ENCODE measurements at regions not wholly inside any gene's neighbourhood (a gene's known extent, or its start where the extent isn't known, plus 50 kb on each side); places are given as distances from the start of the nearest gene placed in this dataset.
"Not testable (repeated sequence)": the region's sequence is repeated elsewhere in the genome, so short reads cannot be mapped to it uniquely, and the experiment has no call there.

GRCh38 chr1:178651742-178652141, 73.3 kb upstream of the RALGPS2 start:
- in situ Hi-C loops (cut with HindIII; ENCODE audit: low pct_unique_long_range_greater_than_20kb, low sequenced_read_pairs): no loop called here
- no peak for DNase-seq (ENCODE audit: low read depth, low spot score)

DNA sequence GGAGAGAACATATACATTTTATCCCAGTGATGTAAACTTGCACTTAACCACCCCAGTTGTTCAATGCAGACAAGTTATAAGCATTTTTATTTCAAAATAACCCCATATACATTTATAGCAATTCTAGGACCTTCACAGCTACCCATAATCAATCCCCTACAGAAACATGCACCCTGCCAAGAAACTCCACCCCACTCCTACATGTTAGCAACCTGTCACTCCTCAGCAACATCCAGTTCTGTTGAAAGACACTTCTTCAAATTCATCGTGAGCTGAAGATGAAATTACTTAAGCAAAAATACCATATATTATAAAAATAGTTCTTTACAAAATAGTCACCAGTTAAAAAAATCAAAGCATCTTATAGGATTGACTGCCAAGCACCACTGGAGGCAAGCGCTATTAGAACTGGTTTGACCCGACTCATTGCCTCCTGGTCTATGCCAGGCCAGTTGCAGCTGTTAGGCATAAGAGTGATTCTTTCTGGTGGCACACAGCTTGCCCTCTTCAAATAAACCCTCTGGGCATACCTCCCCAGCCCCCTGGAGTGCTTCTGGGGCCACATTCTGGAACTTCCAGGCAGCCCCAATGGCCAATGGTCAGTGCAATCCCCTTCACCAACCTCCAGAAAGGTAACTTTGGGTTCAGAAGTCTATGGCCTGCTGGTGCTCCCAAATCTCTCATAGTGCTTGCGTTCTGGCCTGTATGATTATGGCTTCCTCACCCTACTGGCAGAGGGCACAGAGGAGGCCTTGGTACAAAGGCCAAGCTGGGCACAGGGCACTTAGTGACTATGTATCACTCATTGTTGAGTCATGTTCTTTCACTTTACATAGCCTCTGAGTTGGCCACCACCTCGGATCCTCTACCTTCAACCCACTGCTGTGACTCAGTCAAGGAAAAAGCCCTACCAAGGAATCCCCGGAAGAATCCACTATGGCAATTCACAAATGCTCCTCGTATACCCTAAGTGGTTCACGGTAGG, 72.2 kb upstream of the RALGPS2 start:
- in situ Hi-C loops (cut with HindIII; ENCODE audit: low pct_unique_long_range_greater_than_20kb, low sequenced_read_pairs): no loop called here
- no peak for DNase-seq (ENCODE audit: low read depth, low spot score)

DNA sequence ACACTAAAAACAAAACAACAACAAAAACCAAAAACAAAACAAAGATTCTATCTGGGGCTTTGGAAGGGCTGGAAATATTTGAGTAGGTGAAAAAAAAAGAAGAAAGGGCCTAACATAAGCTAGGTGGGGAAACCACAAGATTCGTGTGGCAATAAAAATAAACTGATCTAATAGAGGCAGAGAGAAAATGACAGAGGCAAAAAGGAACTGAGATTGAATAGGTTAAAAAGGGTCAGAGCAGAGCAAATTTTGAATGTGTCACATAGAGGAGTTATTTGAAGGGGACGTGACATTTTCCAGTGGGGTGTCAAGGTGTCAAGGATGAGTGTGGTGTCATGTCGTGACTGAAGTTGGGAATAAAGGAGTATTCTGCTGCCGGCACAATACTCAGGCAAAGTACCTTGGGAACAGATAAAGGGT, 65.2 kb upstream of the RALGPS2 start:
- no peak for DNase-seq (ENCODE audit: low read depth, low spot score)
- in situ Hi-C loops (cut with HindIII; ENCODE audit: low pct_unique_long_range_greater_than_20kb, low sequenced_read_pairs): no loop called here

GRCh38 chr1:178660461-178660860, 64.6 kb upstream of the RALGPS2 start:
- no peak for DNase-seq (ENCODE audit: low read depth, low spot score)
- in situ Hi-C loops (cut with HindIII; ENCODE audit: low pct_unique_long_range_greater_than_20kb, low sequenced_read_pairs): no loop called here

DNA sequence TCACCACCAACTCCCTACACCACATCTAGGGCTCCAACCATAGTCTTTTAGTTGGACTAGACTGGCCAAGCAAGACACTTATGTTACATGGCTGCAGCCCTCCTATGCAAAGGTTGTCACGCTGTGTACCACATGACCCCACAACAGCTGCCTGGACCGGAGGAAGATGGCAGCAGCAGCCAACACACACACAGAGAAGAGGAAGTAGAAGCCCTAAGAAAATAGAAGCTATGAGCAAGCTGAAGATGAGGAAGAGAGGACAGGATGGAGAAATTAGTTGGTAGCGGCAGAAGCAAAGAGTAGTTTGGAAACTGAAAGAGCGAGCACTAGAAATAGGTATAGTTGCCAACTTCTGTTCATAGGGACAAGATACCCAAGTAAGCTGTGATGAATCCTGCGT, 60.8 kb upstream of the RALGPS2 start:
- in situ Hi-C loops (cut with HindIII; ENCODE audit: low pct_unique_long_range_greater_than_20kb, low sequenced_read_pairs): no loop called here
- DNase-seq (ENCODE audit: low read depth, low spot score): no peak

- no peak for DNase-seq (ENCODE audit: low read depth, low spot score)
- in situ Hi-C loops (cut with HindIII; ENCODE audit: low pct_unique_long_range_greater_than_20kb, low sequenced_read_pairs): no loop called here
These were observed 59.5 kb upstream of the RALGPS2 start for GRCh38 chr1:178665579-178665978.

- DNase-seq (ENCODE audit: low read depth, low spot score); in situ Hi-C loops (cut with HindIII; ENCODE audit: low pct_unique_long_range_greater_than_20kb, low sequenced_read_pairs): not testable (repeated sequence)
These were observed 58.2 kb upstream of the RALGPS2 start for GRCh38 chr1:178666891-178667290.

- in situ Hi-C loops (cut with HindIII; ENCODE audit: low pct_unique_long_range_greater_than_20kb, low sequenced_read_pairs): no loop called here
- no peak for DNase-seq (ENCODE audit: low read depth, low spot score)
These were observed 52.6 kb upstream of the RALGPS2 start for GRCh38 chr1:178672434-178672833.

- DNase-seq (ENCODE audit: low read depth, low spot score); in situ Hi-C loops (cut with HindIII; ENCODE audit: low pct_unique_long_range_greater_than_20kb, low sequenced_read_pairs): not testable (repeated sequence)
These were observed 50.5 kb upstream of the RALGPS2 start for GRCh38 chr1:178674559-178674958.

Data from SK-MEL-5 (cell line).